ENCODE measurements at regions not wholly inside any gene's neighbourhood (a gene's known extent, or its start where the extent isn't known, plus 50 kb on each side); places are given as distances from the start of the nearest gene placed in this dataset.

DNA sequence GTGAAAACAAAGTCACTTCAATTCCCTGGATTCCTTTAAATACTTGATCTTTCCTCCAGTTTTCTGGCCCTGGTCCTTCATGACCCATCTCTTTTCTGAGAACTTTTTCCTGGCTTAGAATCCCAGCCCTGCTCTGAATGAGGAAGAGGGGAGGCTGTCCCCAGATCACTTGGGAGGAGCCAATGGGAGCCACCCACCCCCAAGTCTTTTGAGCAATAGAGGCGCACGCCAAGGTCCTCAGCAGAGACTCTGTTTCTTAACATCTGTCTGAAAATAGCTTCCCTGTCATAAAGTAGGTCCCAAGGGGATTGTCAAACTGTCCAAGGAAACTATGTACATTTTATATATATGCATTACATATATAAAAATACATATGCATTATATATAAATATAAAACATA is 126.8 kb downstream of the ADRA2A start:
- no peak for DNase-seq

- DNase-seq = no peak
These were observed 128.0 kb downstream of the ADRA2A start for GRCh38 chr10:111204838-111205237.

DNA sequence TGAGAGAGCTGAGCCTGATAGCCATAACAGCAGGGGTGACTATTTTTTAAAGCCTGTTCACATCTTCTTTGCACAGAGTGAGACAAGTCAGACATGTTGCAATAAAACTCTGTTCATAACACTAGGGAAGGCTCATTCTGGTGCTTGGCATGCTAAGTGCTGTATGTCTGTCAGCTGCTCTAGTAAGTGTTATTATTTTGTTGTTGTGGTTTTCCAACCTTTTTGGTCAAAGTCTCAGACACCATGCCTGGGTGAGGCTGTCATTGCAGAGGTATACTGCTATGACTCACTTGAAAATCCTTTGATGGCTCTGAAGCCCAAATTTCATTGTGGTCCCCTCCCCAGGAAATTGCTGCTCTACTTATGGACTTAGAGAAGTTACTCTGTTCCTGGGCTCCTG is 129.7 kb downstream of the ADRA2A start:
- DNase-seq = no peak

- no peak for DNase-seq
These were observed 130.7 kb downstream of the ADRA2A start for GRCh38 chr10:111207500-111207899.

DNA sequence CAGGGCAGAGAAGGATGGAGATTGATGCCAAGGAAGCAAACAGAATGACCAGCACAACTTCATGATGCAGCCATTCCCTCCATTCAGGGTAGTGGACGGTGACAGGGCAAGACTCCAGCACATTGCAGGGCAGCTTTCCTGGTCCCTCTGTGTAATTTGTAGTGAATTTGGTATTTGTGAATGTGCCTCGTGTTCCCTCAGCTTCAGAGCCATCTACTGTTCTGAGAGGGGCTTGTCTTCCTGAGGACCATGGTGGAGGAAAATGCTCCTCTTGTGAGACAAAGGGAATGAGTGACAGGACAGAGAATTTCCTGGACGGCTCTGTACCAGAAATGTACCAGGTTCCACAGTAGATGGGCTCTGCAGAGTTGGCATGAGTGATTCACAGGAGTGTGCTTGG is 132.1 kb downstream of the ADRA2A start:
- DNase-seq = no peak

DNA sequence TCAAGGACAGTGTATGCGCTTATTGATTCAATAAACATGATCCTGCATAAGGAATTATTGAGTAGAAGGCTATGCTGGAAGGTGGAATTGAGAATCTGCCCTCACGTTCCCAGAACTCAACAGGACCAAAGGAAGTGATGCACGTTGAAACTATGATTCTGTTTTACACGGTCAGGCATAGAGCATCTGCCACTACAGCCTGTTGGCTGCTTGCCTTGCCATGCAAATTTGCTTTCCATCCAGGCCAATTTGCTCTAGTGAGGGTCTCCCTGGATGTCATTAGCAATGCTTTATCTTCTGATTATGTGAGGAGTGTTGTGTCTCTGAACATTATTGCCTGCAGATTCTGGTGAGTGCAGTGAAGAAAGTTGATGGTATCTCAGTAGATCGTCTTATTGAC is 132.9 kb downstream of the ADRA2A start:
- DNase-seq = no peak

DNA sequence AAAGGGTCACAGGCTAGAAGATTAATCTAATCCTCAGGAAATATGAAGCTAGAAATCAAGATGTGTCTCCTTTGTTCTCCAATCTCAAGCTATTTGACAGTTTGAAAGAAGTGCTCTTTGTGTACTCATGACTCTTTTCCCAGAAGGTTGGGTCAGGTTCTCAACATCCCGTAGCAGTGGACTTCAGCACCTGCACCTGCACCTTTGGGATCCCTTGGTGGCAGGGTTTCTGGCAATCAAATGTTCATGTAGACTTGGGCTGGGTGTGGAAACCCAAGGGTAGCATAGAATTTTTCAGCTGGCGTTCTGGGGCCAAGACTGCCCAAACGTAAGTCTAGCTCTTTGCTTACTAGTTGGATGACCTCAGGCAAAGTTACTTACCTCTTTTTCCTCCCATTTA is 134.4 kb downstream of the ADRA2A start:
- no peak for DNase-seq

GRCh38 chr10:111211706-111212105 is 134.9 kb downstream of the ADRA2A start:
- no peak for DNase-seq

GRCh38 chr10:111221682-111222480 is 145.1 kb downstream of the ADRA2A start:
- DNase-seq = no peak

GRCh38 chr10:111222961-111223360 is 146.1 kb downstream of the ADRA2A start:
- DNase-seq = no peak

DNA sequence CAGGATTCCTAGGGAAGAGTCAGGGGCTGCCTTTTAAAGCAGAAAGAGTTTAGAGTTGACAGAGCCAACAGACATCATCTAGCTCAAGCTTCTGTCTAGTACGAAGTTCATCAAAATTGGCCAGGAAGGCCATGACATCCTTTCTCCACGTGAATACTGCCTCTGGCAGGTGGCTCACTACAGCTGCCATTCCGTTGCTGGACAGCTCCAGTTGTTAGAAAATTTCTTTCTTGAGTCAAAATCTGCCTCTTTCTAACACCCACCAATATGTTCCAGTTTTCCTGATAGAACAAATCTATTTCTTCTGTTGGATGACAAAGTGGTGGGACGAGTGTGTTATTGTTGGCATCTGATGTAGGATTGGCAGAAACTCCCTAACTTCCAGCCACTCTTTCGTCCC is 154.9 kb downstream of the ADRA2A start:
- DNase-seq = no peak

DNA sequence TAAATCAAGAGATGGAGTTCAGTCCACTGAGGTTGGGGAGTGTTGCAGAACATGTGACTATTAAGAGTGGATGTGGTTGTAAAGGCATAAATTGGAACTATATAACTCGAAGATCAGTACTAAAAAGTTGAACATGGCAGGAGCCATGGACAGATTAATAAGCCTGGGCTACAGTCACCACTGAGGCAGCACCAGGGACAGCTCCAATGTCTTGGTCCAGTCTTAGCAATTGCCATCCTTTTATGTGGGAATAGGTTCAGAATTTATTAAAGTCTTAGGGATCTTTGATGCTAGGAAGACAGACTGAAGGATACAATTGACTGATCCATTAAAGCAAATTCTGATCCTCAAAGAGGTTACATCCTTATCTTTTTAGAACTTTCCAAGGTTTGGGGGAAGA is 156.6 kb downstream of the ADRA2A start:
- no peak for DNase-seq

DNA sequence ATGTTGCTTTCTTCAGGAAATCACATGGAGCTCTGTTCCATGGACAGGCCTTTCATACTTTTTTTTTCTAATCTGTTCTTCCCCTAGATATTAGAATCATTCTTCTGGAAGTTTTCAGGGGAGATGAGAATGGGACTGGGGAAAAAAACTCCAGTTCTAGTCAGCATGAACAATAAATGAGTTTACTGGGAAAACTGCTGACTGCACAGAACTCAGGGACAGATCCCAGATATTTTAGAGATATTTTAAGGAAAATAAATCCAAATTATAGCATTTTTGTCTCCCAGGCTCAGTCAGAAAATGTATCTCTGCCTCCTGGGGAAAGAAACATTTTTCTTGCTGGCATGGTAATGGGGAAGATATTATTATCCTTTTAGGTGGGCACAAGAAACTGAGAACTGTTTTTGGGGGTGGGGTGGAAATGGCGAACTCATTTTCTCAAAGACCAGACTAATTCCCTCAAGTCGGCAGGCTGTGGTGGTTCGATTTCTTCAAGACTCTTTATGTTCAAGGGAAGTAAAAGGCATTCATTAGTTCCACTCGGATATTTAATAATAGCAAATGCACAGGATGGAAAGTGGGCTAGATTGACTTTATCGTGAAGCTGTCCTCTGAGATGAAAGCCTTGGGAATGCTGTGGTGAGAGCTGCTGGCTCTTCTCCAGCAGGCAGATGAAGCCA is 157.5 kb downstream of the ADRA2A start:
- no peak for DNase-seq

DNA sequence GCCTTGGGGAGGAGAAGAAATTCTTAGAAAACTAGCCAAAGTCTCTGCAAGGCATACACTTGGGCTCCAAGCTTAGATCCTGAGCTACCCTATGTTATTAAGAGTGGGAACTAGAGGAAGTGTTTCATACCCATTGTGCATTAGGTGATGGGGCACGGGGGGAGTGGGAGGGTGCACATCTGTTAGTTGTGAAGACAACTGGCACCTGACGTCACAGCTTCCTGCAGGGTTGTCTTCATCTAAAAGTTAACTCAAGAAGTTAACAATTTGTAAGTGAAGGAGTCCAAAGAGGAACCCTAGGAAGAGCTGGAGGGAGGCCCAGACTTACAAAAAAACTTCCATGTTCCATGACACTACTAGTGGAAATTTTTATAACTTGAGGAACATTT is 158.1 kb downstream of the ADRA2A start:
- DNase-seq = no peak

DNA sequence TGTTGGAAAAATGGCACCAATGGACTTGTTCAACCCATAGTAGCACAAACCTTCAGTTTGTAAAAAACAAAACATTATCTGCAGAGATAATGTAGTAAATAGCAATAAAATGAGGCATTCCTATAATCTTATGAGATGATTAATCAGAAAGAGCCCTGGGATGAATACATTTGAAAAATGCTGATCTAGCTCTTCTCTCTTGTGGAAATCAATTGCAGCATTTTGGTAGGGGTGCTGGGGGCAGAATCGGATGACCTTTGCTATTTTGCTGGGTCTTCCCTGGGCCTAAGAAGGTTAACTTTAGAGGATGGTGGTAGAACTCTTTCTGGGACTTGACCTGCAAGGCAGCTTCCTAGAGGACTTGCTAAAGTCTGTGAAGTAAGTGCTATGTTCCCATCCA is 163.5 kb downstream of the ADRA2A start:
- DNase-seq = no peak

DNA sequence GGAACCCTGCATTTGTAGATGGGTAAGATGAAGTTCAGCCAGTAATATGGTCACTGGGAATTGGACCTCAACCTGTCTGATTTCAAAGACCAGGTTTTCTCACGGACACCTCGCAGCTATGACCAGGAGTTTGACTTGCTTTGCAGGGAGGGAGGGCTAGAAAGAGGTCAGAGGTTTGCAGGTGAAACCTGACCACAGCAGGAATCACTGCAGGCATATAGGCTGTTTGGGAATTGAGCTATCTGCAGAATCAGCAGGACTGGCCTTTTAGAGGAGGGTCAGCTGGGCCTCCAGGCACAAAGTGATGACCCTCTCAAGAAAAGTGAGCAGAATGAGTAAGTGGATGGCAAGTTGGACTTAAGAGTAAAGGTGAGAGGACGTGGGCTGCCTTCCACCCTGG is 166.3 kb downstream of the ADRA2A start:
- no peak for DNase-seq

- DNase-seq = no peak
These were observed 169.3 kb downstream of the ADRA2A start for GRCh38 chr10:111246136-111246535.

- DNase-seq = no peak
These were observed 170.1 kb downstream of the ADRA2A start for GRCh38 chr10:111246814-111247452.

DNA sequence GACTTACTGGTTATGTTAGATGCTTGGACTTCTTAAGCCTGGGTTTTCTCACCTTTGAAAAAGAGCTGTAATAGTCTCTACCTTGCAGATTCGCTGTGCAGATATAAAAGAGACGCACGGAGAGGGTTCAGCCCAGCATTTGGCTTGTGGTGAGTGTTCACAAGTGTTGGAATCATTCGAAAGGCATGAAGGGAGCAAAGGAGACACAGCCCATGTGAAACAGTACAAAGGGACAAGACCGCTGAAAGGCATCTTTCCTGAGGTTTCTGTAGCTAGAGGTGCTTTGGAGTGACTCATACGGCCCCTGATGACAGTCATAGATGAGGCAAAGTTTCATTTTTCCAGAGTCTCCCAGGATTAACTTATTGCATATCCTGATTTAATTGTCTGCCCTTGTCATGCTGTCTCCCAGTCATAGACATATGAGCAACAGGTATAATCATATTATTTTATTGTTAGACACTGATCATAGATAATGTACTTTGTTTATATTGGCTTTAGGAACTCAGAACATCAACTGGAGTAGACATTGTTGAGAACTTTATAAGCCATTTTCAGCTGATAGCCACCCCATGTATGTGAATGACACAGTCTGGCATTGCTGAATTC is 171.1 kb downstream of the ADRA2A start:
- no peak for DNase-seq

- DNase-seq = no peak
These were observed 173.1 kb downstream of the ADRA2A start for GRCh38 chr10:111249925-111250324.

GRCh38 chr10:111261081-111261615 is 184.3 kb downstream of the ADRA2A start:
- DNase-seq = peak; percentile 31 to 32

GRCh38 chr10:111265341-111265740 is 188.5 kb downstream of the ADRA2A start:
- DNase-seq = no peak
